Colonic mucosa (tissue), 4 donors: ENCODE measurements at regions not wholly inside any gene's neighbourhood (a gene's known extent, or its start where the extent isn't known, plus 50 kb on each side); places are given as distances from the start of the nearest gene placed in this dataset.
A peak's percentile ranks its signal among the peaks of the same experiment; 100 is the strongest.

ENCODE experiments used
- DNase-seq: peaks from one replicate; pipeline ENCODE4 v3.0.0-alpha.2; 2020
- H3K27ac ChIP-seq: fragments of 200-600 bp; one replicate; pipeline ENCODE4 v1.8.0; 2021
- H3K27me3 ChIP-seq: fragments of 200-600 bp; one replicate; pipeline ENCODE4 v1.8.0; 2021
- H3K36me3 ChIP-seq: fragments of 200-600 bp; one replicate; pipeline ENCODE4 v1.8.0; 2021
- H3K4me1 ChIP-seq: fragments of 200-600 bp; one replicate; pipeline ENCODE4 v1.8.0; 2021; ENCODE audit warnings: mild to moderate bottlenecking
- H3K4me3 ChIP-seq: fragments of 200-600 bp; one replicate; pipeline ENCODE4 v1.8.0; 2021
- H3K9ac ChIP-seq, 2 donors: one replicate each; pipeline ENCODE4 v1.7.0; 2013; ENCODE audit warnings: control low read depth in 2 of 2, low read depth in 2 of 2, low read length in 2 of 2
- H3K9me3 ChIP-seq: fragments of 200-600 bp; one replicate; pipeline ENCODE4 v1.8.0; 2021
- intact Hi-C: fragments of 100-400 bp; cut with DNase I; formaldehyde crosslinking; loops from one replicate; pipeline ENCODE4 v1.14.1; 2022
- TF ChIP-seq, protein P1 (sequence below): fragments of 200-600 bp; IDR thresholded peaks from one replicate; pipeline ENCODE4 v1.8.0; 2022; ENCODE audit warnings: antibody characterized with exemption, mild to moderate bottlenecking
- donor health status: healthy.
- donor health status: DM: no; HTN: no; CAD: no.
- donor health status: DM: no; HTN: no; CAD: no.

DNA sequence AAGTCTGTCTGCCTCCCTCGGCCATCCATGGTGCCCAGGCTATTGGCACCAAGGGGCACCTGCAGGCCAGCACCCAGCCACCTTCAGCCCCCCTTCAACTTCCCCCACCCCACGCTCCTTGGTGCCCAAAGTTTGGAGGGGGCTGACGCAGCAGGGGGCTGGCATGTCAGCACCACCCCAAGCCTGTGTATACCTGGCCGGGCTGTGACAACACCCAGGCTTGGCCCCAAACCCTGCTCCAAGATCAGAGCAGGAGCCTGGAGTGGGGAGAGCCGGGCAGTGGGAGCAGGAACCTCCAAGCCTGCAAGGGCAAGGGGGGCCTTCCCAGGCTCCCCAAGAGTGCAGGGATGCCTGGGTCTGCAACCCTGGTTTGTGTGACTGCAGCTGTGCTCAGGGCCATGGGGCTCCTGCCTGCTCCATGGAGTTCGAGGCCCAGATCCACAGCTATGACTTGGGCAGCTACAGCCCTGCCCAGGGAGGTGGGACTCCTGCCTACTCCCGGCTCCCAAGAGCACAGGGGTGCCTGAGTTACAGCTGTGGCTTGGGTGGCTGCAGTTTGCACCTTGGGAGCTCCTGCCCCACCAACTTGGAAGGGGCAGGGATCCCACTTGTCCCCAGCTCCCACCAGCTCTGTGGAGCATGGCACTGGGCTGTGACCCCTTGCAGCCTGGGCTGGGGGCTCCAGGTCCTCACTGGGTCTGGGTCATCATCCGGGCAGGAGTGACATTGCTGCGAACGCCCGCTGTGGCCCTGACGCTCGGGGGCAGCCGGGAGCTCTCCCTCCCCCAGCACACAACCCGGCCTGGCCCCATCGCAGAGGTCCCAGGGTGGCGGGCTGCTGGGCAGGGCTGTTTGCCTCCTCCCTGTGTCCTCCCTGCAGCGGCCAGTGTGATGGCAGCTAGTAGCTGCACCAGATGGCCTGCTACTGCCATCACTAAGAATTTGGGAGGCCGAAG lies 175.5 kb upstream of the SDK2 start:
- Histone ChIP-seq H3K27ac (no peak overlapping the region), H3K36me3 (no peaks in the 10 kb centered on the region), H3K4me1 (no peaks in the 10 kb centered on the region), H3K27me3 (no peaks in the 10 kb centered on the region), H3K4me3 (no peak overlapping the region), H3K9ac (no peak overlapping the region), H3K9me3 (no peaks in the 10 kb centered on the region)
- intact Hi-C loops: loop anchor here (5.0 kb wide), 1 partner anchor 178 kb away; no protein-coding TSS in a partner anchor
- TF ChIP-seq, protein P1, sequence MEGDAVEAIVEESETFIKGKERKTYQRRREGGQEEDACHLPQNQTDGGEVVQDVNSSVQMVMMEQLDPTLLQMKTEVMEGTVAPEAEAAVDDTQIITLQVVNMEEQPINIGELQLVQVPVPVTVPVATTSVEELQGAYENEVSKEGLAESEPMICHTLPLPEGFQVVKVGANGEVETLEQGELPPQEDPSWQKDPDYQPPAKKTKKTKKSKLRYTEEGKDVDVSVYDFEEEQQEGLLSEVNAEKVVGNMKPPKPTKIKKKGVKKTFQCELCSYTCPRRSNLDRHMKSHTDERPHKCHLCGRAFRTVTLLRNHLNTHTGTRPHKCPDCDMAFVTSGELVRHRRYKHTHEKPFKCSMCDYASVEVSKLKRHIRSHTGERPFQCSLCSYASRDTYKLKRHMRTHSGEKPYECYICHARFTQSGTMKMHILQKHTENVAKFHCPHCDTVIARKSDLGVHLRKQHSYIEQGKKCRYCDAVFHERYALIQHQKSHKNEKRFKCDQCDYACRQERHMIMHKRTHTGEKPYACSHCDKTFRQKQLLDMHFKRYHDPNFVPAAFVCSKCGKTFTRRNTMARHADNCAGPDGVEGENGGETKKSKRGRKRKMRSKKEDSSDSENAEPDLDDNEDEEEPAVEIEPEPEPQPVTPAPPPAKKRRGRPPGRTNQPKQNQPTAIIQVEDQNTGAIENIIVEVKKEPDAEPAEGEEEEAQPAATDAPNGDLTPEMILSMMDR: no peak
- DNase-seq: no peak

DNA sequence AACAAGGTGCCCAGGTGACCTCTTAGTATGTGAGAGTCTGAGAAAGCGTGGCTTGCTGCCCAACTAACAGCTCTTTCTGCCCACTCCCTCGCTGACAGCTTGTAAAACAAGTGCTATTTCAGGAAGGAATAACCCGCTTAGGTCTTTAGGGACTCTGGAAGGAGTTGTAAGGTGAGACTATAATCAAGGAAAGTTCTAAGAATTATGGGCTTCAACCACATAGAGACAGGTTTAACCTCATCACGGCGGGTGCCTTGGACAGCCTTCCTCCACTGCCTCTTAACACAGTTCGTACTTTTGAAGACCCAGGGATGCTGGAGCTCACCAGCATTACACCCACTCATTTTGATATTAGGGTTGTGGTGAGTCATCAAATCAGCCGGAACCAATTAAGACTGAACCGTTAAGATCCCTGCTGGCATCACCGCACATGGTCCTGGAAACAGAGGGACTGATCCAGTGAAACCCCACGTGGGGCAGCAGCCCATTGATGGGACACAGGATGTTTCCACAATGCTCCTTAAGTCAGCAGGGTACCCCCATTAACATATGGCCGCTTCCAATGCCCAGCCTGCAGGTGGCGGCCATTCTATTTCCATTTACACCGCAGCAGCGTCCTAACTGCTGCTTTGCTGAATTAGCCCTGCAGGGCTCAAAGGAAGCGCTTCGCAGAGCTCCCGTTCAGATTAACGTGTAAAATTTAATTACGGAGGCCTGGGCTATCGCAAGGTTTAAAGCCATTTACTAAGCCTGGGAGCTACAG lies 176.6 kb upstream of the SDK2 start:
- intact Hi-C loops: loop anchor here (5.0 kb wide), 1 partner anchor 176 kb away; no protein-coding TSS in a partner anchor
- Histone ChIP-seq H3K9ac (no peak overlapping the region), H3K27me3 (no peaks in the 10 kb centered on the region), H3K27ac (no peak overlapping the region), H3K4me1 (no peaks in the 10 kb centered on the region), H3K36me3 (no peaks in the 10 kb centered on the region), H3K9me3 (no peaks in the 10 kb centered on the region), H3K4me3 (no peak overlapping the region)
- DNase-seq: peak; percentile 37
- TF ChIP-seq, protein P1: peak; percentile 37

DNA sequence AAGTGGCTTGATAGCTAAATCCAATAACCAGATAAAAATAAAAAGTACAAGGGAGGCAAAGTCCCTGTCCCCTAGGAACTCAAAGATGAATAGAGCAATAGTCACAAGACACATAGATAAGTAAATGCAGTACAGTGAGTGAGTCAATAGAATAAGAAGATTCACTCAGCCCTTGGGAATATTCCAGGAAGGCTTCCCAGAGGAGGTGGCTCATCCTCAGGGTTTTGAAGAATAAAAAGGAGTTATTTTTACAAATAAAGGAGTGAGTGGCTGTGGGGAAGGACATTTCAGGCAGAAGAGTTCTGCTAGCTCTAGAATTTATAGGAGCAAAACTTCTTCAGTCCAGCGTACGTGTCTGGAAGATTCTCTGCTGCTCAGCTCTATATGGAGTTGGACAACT lies 177.4 kb upstream of the SDK2 start:
- Histone ChIP-seq H3K27me3 (no peaks in the 10 kb centered on the region), H3K9ac (no peak overlapping the region), H3K4me1 (no peaks in the 10 kb centered on the region), H3K9me3 (no peaks in the 10 kb centered on the region), H3K36me3 (no peaks in the 10 kb centered on the region), H3K4me3 (no peak overlapping the region), H3K27ac (no peak overlapping the region)
- intact Hi-C loops: loop anchor here (5.0 kb wide), 1 partner anchor 176 kb away; no protein-coding TSS in a partner anchor
- no peak for DNase-seq
- TF ChIP-seq, protein P1: no peak

DNA sequence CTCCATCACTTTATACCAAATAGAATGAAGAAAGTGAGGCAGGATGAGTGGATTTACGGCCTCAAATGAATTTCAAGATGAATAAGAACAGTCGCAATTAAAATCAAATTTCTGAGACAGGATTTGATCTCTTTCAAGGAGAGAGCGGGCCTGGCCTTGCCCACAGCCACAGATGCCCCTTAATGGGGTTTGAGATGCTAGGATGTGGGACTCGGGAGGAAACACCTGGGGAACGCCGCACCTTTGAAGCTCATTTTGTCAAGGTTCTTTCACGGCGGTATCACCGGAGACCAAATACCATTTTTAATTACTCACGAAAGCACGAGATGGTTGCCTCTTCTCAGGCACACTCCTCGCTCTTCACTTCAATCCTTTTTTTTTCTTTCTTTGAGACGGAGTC lies 178.1 kb upstream of the SDK2 start:
- no peaks in the 10 kb centered on the region for H3K9me3 ChIP-seq
- H3K4me3 ChIP-seq: no peak overlapping the region
- H3K36me3 ChIP-seq: no peaks in the 10 kb centered on the region
- no peak overlapping the region for H3K9ac ChIP-seq
- intact Hi-C loops: loop anchor here (5.0 kb wide), 1 partner anchor 175 kb away; no protein-coding TSS in a partner anchor
- no peak overlapping the region for H3K27ac ChIP-seq
- no peak for DNase-seq
- H3K4me1 ChIP-seq: peaks cover 2% of the 10 kb centered on the region
- H3K27me3 ChIP-seq: no peaks in the 10 kb centered on the region
- TF ChIP-seq, protein P1: no peak

DNA sequence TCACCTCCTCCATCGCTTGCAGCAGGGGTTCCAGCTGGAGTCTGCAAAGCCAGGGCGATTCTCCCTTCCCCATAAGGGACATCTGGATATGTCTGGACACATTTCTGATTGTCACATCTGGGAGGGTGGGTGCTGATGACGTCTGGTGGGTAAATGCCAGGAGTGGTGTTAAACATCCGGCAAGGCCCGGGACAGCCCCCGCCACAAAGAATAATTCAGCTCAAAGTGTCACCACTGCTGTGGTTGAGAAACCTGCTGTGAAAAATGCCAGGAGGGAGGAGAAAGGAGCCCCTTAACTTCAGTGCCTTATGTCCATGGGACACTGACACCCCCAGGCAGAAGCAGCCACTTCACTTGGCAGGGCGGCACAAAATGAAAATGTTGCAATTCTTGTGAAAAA lies 179.4 kb upstream of the SDK2 start:
- intact Hi-C loops: loop anchor here (5.0 kb wide), 1 partner anchor 174 kb away; no protein-coding TSS in a partner anchor
- TF ChIP-seq, protein P1: no peak
- Histone ChIP-seq H3K4me3 (no peak overlapping the region), H3K27me3 (no peaks in the 10 kb centered on the region), H3K36me3 (no peaks in the 10 kb centered on the region), H3K9me3 (no peaks in the 10 kb centered on the region), H3K9ac (no peak overlapping the region), H3K4me1 (peaks cover 7% of the 10 kb centered on the region), H3K27ac (no peak overlapping the region)
- DNase-seq: no peak
